NCI-H1092 (cell line): ENCODE measurements at regions not wholly inside any gene's neighbourhood (a gene's known extent, or its start where the extent isn't known, plus 50 kb on each side); places are given as distances from the start of the nearest gene placed in this dataset.
A peak's percentile ranks its signal among the peaks of the same experiment; 100 is the strongest.

Source experiments
- DNase-seq: peaks from one replicate; lab custom pipeline; 2025; lab: John Stamatoyannopoulos, UW

DNA sequence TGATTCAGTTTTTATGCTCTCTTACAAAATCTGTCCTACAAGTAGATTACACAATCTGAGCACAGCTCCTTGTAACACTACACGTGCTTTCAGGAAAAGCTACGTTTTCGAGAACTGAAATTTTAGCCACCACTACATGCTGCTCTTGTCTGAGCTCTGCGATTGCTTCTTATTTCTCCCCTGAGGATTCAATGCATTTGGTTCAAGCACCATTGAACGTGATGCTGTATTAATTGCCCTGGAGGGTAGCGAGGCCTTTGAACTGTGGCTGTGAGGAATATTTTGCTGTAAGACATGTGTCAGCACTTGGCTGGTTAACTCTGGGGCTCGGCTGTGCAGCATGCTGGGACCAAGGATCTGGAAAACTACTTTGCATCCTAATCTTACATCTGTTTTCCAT is 405.8 kb downstream of the EPHA4 start:
- no peak for DNase-seq

GRCh38 chr2:221167561-221167960 is 404.5 kb downstream of the EPHA4 start:
- no peak for DNase-seq

GRCh38 chr2:221169724-221170123 is 402.4 kb downstream of the EPHA4 start:
- DNase-seq = no peak

DNA sequence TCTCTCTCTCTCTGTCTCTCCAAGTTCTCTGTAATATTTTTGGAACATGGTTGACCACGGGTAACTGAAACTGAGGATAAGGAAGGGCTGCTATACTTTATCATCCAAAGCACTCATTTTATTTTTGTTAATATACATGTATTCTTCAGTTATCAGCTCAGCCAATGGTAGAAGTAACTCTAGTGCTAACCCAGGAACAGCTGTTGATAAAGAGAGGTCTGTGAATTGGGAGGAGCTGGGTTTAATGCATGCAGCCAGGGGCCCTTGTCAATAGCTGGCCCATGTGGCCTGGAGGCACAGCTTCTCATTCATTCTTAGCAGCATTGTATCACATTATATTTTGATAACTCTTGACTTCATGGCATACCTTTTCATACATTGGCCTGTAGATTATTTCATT is 401.6 kb downstream of the EPHA4 start:
- no peak for DNase-seq

DNA sequence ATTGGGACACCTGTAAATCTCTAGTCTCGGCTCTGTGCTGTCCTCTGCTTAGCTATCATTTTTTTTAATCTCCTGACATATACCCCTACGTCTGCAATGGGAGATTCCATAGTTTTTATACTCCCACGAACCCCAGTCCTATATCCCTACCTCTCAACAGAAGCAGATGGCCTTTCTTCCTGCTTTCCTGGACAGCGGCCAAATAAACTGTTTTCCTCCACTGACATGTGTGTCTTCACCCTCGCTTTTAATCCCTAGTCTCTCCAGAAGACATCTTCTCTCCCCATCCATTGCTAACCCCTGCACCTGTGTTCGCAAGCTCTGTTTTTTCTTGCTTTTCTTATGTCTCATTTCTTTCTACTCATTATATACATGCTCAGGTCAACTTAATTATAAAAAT is 395.4 kb downstream of the EPHA4 start:
- no peak for DNase-seq

DNA sequence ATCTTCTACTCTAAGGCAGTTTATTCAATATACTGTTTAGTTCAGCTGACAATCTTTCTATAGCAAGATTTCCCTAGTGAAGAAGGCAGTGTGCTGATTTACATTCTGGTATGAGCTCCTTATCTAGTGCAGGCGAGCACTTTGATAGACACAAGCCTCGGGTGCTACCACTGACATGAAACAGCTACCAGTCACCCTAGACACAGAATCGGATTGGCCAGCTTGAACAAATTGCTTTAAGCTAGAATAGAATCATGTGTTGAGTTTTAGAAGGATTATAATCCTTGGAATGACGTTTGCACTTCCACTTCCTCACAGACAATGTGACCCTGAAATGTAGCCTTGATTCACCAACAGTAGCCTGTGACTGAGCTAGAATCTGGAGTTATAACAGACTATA is 394.0 kb downstream of the EPHA4 start:
- no peak for DNase-seq

- DNase-seq = no peak
Measured at GRCh38 chr2:221186873-221187272, 385.2 kb downstream of the EPHA4 start.

GRCh38 chr2:221189431-221190067 is 382.6 kb downstream of the EPHA4 start:
- DNase-seq = no peak

GRCh38 chr2:221195829-221196228 is 376.3 kb downstream of the EPHA4 start:
- DNase-seq = no peak

DNA sequence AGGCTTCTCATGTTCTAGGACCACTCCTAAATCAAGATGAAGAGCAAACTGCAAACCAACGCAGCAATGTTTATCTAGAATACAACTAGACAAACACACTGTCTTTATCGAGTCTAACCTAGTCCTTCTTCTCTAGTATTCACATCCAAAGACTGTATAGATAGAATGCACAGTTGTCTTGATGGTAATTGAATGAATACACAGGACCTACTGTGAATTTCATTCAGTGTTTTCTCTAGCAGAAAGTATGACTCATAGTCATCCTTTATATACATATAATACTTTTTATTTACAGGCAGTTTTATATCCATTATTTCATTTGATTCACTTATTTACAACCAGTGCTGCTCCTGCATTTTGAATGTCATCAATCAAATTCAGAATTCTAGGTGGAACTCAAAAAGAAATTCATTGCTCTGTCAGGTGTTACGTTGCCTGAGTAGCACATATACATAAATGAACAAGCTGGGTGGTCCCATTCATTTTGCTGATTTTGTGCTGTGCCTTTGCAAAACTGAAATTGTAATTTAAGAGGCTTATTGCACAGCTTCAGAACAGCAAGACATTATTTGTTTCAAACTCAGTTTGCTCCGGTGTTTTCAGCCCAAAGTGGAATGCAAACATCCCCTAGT is 374.8 kb downstream of the EPHA4 start:
- no peak for DNase-seq

GRCh38 chr2:221198309-221198708 is 373.8 kb downstream of the EPHA4 start:
- no peak for DNase-seq

GRCh38 chr2:221200184-221200839 is 371.8 kb downstream of the EPHA4 start:
- no peak for DNase-seq

DNA sequence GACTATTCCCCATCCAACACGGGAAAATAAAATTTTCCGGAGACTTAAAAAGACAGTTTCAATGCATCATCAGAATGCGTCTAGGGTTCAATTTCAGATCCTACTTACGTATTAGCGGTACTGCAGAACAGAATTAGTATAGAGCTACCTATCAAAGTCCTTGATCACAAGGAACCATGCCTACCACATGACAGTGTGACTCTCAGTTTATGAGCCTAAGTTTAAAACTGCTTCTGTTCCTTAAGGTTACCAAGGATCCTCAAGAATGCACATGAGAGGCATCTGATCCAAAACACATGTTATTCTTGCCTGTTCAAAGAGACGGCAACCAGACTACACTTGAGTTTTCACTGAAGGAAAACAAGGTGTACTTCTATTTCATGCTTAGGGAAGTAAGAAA is 369.7 kb downstream of the EPHA4 start:
- no peak for DNase-seq

DNA sequence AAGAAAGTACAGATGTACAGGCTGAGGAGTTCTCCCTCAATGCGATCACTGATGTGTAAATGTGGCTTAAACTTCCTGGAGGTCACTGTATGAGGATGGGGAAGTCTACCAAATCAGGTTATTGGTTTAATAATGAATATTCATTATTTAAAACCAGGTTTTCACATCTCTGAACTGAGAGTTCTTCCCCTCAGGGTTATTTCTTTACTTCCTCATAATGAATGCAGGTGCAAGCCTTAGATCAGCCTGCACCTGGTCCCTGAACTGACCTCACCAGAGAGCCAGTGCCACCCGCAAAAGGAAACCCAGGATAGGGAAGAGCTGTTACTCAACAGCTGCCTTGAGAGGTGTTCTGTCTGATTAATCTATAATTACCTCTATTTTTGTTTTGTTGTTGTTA is 369.0 kb downstream of the EPHA4 start:
- no peak for DNase-seq

DNA sequence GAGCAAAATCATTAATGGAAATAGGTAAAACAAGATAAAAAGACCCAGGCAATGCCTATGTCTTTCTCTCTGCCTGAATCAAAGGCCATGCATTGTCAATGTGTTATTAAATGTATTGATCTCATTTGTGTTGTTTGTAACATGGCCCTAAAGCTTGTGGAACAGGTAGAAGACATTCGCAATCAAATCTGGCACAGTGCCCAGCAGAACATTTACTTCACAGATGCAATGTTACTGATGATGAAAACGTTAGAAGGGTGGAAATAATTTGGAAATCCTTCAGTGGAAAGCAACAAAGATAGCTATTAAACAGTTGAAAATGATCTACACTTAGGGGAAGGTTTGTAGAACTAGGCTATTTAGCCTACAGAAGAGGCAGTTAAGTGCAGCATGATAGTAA is 368.2 kb downstream of the EPHA4 start:
- peak; percentile 39 for DNase-seq

GRCh38 chr2:221204699-221205098 is 367.4 kb downstream of the EPHA4 start:
- DNase-seq = peak; percentile 6

DNA sequence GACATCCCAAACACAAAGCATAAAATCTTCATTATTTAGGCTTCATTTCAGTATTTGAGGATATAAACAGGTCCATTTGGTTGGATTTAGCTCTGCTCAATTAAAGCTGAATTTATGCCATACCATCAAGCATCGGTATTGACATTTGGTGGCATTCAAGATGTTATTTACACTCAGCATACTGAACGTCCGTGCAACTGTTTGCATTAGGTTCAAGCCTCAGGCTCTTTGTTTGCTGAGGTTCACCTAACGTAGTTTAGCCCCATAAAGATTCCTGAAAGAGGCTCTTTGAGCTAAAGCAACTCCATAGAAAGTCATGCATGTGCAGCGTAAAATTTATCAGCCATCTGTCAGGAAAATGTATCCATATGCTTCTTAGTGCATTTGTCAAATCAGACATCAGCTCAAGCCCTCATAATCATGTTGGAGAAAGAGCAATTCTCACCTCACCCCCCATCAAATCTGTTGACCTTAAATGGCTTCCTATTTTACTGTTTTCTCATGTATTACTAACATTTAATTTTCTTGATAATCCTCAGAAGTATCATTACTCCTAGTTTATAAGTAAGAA is 366.9 kb downstream of the EPHA4 start:
- peak; percentile 54 for DNase-seq

GRCh38 chr2:221210686-221211085 is 361.4 kb downstream of the EPHA4 start:
- no peak for DNase-seq

- no peak for DNase-seq
Measured at GRCh38 chr2:221211653-221212052, 360.5 kb downstream of the EPHA4 start.

- DNase-seq = no peak
Measured at GRCh38 chr2:221212105-221212504, 360.0 kb downstream of the EPHA4 start.

GRCh38 chr2:221215487-221215886 is 356.6 kb downstream of the EPHA4 start:
- DNase-seq = no peak

DNA sequence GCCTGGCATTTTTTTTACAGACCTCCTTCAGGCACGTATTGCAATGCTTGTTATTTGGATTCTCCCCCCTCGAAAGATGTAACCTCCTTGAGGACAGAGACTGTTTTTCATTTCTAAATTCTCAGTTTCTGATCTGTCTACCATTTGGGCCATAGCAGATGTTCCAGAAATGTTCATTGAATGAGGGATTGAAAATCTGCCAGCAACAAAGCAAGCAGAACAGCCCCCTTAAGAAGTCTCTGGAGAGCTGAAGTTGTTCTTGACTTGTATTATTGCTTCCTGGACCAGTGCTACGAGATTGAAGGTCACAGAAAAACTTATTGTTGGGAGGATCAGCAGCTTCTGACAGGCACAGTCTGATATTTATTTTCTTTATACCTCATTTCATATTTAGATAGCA is 355.5 kb downstream of the EPHA4 start:
- no peak for DNase-seq

DNA sequence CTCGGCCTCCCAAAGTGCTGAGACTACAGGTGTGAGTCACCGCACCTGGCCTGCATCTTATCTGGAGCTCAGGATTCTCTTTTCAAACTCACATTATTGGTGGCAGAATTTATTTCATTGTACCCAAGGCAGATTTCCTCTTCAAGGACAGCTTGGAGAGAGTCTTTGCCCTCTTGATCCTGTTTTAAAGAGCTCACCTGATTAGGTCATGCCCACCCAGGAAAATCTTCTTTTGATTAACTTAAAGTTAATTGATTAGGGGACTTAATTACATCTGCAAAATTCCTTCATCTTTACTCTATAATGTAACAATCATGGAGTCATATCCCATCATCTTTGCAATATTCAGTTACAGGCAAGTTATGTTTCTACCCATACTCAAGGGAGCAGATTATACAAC is 346.4 kb downstream of the EPHA4 start:
- no peak for DNase-seq
